NK-92 (cell line): ENCODE measurements at regions not wholly inside any gene's neighbourhood (a gene's known extent, or its start where the extent isn't known, plus 50 kb on each side); places are given as distances from the start of the nearest gene placed in this dataset.

ENCODE experiments used
- DNase-seq: peaks from one replicate; lab custom pipeline; 2025; ENCODE audit not compliant: unreplicated experiment; lab: John Stamatoyannopoulos, UW

GRCh38 chr7:155178096-155178495 lies 108.0 kb downstream of the HTR5A start:
- DNase-seq, result no peak

DNA sequence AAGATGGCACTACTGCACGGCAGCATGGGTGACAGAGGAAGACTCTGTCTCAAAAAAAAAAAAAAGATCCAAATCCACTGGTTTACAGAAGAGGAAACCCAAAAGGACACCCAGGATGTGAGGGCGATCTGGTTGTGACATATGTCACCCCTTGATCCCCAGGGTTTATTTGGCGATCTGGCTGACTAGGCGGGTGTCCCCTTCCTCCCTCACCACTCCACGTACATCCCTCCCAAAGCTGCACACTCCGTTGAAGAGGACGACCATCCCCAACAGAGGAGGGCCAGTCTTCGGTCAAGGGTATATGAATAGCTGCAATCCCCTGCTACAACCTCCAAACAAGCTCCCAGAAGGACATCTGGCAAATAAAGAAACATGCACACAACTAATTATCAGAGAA lies 111.6 kb downstream of the HTR5A start:
- no peak for DNase-seq

DNA sequence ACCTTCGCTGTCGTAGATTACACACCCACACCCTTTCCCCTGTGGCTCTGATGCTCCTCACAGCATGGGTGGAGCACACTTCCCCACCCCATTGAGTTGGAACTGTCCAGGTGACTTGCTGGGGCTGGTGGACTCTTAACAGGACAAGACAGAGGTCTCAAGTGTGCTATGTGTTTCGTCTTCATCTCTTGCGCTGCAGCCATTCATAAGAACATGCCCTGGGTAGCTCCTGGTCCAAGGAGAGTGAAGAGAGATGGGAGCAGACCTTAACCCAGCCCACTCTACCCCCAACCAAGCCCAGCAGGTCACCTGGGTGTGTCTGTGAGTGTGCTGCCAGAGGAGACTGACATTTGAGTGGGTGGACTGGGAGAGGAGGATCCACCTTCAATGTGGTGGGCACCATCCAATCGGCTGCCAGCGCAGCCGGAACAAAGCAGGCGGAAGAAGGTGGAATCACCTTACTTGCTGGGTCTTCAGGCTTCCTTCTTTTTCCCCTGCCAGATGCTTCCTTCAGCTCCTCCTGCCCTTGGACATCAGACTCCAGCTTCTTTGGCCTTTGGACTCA lies 112.4 kb downstream of the HTR5A start:
- no peak for DNase-seq

DNA sequence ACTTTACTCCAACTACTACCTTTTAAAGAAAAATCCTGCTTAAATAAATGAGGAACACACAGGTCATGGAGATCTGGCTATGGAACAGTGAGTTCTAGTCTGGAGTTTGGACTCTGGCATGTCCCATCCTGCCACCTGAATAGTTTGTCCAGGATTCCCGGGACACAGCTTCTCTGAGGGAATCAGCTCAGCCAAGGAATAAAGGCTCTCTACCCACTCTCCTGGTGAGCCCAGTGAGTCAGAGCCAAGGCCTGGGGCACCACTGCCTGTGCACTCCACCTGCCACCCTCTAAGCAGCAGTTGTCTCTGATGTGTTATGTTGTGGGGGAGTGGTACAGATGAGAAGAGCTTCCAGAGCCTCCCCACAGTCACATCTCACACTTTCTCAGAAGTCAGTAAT lies 113.5 kb downstream of the HTR5A start:
- no peak for DNase-seq

- no peak for DNase-seq
Observed at GRCh38 chr7:155184923-155185322, 112.8 kb upstream of the INSIG1 start.

- DNase-seq, result no peak
Observed at GRCh38 chr7:155187061-155187785, 110.5 kb upstream of the INSIG1 start.

GRCh38 chr7:155188357-155188756 lies 109.3 kb upstream of the INSIG1 start:
- DNase-seq, result no peak

GRCh38 chr7:155188821-155189581 lies 108.7 kb upstream of the INSIG1 start:
- DNase-seq, result no peak

DNA sequence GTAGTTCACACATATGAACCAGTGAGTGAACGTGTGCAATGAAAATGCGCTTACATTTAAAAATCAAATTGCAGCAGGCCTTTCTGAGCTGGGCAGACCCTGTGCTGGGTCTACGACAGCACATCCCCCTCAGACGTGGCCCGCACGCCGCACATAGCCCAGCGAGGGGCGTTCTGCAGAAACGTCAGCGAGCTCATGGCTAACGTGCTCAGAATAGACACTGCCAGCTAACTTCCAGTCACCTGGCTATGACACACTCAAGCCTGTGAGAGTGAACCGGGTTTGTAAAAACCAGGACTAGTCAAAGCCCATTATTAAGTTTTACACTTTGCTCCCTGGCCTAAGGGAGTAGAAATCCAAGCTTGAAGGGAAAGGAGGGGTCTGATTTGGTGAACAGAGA lies 108.1 kb upstream of the INSIG1 start:
- no peak for DNase-seq

DNA sequence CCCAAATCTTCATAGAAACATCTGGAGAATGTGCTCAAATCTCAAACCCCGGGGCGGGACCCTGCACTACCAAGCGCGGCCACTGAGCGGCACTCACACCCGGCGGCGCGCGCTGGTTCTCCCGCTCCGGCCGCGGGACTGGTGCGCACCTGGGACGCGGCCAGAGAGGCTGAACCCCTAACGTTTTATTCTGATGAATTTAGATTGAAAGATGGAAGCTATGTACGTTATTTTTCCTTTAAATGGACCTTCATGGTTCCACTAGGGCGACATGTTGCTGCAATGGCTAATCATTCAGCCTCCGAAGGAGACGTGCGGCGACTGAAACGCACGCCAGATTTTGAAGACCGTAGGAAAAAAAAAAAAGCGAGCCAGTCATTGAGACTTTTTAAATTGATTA lies 107.0 kb upstream of the INSIG1 start:
- DNase-seq, result no peak

GRCh38 chr7:155191137-155191536 lies 106.5 kb upstream of the INSIG1 start:
- no peak for DNase-seq

DNA sequence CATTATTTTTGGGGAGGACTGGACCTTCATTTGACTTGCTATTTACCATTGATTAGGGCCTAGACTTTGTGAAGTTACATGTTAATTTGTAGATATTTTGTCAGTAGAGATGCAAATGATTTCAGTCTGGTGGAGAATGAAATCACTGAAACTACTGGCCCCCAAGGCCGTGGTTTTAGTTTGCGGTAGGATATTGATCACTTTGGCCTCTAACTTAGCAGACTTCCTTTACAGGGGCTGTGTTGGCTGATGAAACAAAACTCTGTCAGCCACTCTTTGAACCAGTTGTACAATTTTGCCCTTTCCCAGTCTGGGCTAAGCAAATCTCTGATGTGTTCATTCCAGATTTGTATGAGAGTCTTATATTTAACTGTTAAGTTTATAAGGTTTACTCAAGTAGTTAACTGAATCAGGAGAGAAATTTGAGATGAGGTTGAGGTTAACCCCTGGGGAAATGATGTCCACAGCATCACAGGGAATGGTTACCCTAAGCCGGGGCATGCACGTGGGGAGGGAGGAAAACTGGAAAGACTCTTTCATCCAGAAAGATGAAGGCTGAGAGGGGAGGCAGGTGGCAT lies 105.7 kb upstream of the INSIG1 start:
- no peak for DNase-seq

DNA sequence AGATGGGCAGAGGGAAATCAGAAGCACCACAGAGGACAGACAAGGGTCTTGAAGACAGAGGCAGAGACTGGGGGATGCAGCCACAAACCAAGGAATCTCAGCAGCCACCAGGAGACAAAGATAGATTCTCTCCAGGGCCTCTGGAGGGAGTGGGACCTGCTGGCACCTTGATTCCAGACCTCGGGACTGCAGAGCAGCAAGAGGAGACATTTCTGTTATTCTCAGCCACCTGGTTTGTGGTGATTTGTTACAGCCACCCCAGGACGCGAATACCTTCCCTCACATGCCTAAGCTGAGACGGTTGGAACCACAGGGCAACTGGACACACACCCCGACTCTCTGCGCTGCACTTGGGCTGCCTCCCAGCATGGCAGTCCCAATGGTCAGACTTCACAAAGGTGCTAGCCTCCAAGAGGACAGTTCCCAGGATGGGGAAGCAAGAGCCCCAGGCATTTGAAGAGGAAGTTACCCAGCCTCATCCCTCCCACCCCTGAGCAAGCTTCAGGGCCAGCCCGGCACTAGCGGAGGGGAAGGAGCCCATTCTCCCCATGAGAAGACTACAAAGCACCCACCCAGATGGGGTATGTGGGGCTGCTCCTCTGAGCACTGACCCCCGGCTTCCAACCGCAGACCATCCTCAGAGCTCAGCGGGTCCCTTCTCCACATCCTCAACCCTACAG lies 104.6 kb upstream of the INSIG1 start:
- DNase-seq, result no peak

- DNase-seq, result no peak
Observed at GRCh38 chr7:155193716-155194115, 104.0 kb upstream of the INSIG1 start.

GRCh38 chr7:155194382-155195140 lies 103.1 kb upstream of the INSIG1 start:
- no peak for DNase-seq

- no peak for DNase-seq
Observed at GRCh38 chr7:155195939-155196523, 101.6 kb upstream of the INSIG1 start.

GRCh38 chr7:155198196-155198892 lies 99.3 kb upstream of the INSIG1 start:
- DNase-seq, result no peak

DNA sequence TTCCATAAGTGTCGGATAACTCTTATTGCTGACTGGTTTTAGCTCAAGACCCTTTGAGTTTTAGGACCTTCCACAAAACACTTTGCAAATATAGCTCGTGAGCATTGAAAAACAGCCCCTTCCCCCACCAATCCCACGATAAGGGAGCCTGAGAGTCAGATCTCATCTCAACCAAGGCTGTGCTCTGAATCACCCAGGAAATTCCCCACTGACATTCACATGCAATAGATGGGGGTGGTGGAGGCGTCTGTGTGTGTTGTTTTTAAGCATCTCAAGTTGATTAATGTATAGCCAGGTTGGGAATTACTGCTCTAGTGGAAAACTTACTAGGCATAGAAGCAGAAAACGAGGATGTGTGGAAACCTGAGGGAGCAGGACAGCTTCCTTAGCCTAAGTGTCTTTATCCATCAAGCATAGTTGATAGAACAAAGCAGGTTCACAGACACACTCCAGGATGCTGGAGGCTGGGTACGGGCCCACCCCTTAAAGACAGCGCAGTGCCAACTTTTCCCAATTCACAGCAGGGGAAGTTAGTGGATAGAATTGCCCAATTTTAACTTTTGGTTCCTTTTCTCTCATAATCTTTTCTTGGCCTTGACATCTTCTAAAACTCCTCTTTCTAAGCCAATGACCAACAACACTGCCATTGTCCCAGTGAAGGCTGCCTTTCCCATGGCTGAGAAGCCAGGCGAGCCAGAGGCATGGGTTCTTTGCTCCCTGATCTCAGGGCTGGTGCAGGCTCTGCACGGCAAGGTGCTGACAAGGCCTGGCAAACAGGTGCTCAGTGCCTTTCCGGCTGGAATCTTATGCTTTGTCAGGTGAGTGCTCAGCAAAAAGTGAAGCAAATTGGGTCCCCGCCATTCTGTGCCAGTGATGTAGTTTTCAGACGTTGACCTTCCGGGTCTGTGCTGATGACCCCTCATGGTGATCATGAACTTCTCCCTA lies 98.5 kb upstream of the INSIG1 start:
- DNase-seq, result no peak
